Tibial artery (tissue), 4 donors: ENCODE measurements at regions not wholly inside any gene's neighbourhood (a gene's known extent, or its start where the extent isn't known, plus 50 kb on each side); places are given as distances from the start of the nearest gene placed in this dataset.

ENCODE experiments used
- DNase-seq, 2 donors: peaks; one replicate each; pipeline ENCODE4 v3.0.0-alpha.2; 2019
- H3K27ac ChIP-seq, 2 donors: fragments of 200-600 bp; sonication (generic) in 1 of 2; 1 replicate in 1 of 2; 2 replicates in 1 of 2; pipeline ENCODE4 v1.5.1; 2018 to 2019; ENCODE audit warnings: mild to moderate bottlenecking in 1 of 2
- H3K27me3 ChIP-seq, 2 donors: fragments of 200-600 bp; sonication (generic) in 1 of 2; one replicate each; pipeline versions ENCODE4 v1.5.1 to v1.6.0; 2016 to 2019
- H3K36me3 ChIP-seq, 3 donors: fragments of 200-600 bp; sonication (generic) in 2 of 3; one replicate each; pipeline ENCODE4 v1.5.1; 2016 to 2019; ENCODE audit warnings: mild to moderate bottlenecking in 2 of 3
- H3K4me1 ChIP-seq, 4 donors: fragments of 200-600 bp; sonication (generic) in 2 of 4; 1 replicate in 3 of 4; 2 replicates in 1 of 4; pipeline ENCODE4 v1.5.1; 2016 to 2019
- H3K4me3 ChIP-seq, 2 donors: fragments of 200-600 bp; sonication (generic) in 1 of 2; 1 replicate in 1 of 2; 2 replicates in 1 of 2; pipeline ENCODE4 v1.5.1; 2018 to 2019; ENCODE audit warnings: mild to moderate bottlenecking in 2 of 2
- H3K9me3 ChIP-seq, 3 donors: fragments of 200-600 bp; sonication (generic) in 1 of 3; one replicate each; pipeline ENCODE4 v1.5.1; 2016 to 2019
- CTCF ChIP-seq, 2 experiments: fragments of 200-600 bp in 1 of 2; fragments of 450-650 bp in 1 of 2; IDR thresholded peaks; one replicate each; pipeline ENCODE4 v1.5.1; 2017 to 2019; ENCODE audit warnings: antibody characterized with exemption in 2 of 2, mild to moderate bottlenecking in 1 of 2, moderate library complexity in 1 of 2
- intact Hi-C: fragments of 100-400 bp; cut with DNase I; formaldehyde crosslinking; loops from one replicate; pipeline ENCODE4 v1.15.0; 2023; ENCODE audit warnings: low total_unique reads

GRCh38 chr11:112481431-112481830 is 220.8 kb upstream of the PLET1 start:
- TF ChIP-seq CTCF (IDR thresholded peaks at IDR 0.05): no peak
- Histone ChIP-seq H3K4me1 (no peaks in the 10 kb centered on the region), H3K4me3 (no peak overlapping the region), H3K36me3 (no peaks in the 10 kb centered on the region), H3K27me3 (peaks cover 0 to 3% of the 10 kb centered on the region in 2 donors), H3K27ac (no peak overlapping the region), H3K9me3 (no peaks in the 10 kb centered on the region)
- DNase-seq: no peak
- intact Hi-C loops: no loop called here

GRCh38 chr11:112481893-112482292 is 221.2 kb upstream of the PLET1 start:
- Histone ChIP-seq H3K36me3 (no peaks in the 10 kb centered on the region), H3K4me3 (no peak overlapping the region), H3K9me3 (no peaks in the 10 kb centered on the region), H3K4me1 (no peaks in the 10 kb centered on the region), H3K27me3 (peaks cover 0 to 3% of the 10 kb centered on the region in 2 donors), H3K27ac (no peak overlapping the region)
- DNase-seq: no peak
- no peak for TF ChIP-seq CTCF (IDR thresholded peaks at IDR 0.05)
- intact Hi-C loops: no loop called here

GRCh38 chr11:112485280-112485679 is 224.6 kb upstream of the PLET1 start:
- no peak for DNase-seq
- Histone ChIP-seq H3K4me3 (no peak overlapping the region), H3K4me1 (no peaks in the 10 kb centered on the region), H3K36me3 (no peaks in the 10 kb centered on the region), H3K27ac (no peak overlapping the region), H3K9me3 (no peaks in the 10 kb centered on the region), H3K27me3 (no peaks in the 10 kb centered on the region)
- TF ChIP-seq CTCF (IDR thresholded peaks at IDR 0.05): no peak
- intact Hi-C loops: no loop called here

- TF ChIP-seq CTCF (IDR thresholded peaks at IDR 0.05): no peak
- Histone ChIP-seq H3K27ac (no peak overlapping the region), H3K4me1 (no peaks in the 10 kb centered on the region), H3K36me3 (no peaks in the 10 kb centered on the region), H3K27me3 (no peaks in the 10 kb centered on the region), H3K4me3 (no peak overlapping the region), H3K9me3 (no peaks in the 10 kb centered on the region)
- intact Hi-C loops: no loop called here
- no peak for DNase-seq
These were observed 237.2 kb upstream of the PLET1 start for GRCh38 chr11:112497826-112498225.

GRCh38 chr11:112498701-112499100 is 238.0 kb upstream of the PLET1 start:
- DNase-seq: no peak
- TF ChIP-seq CTCF (IDR thresholded peaks at IDR 0.05): no peak
- intact Hi-C loops: no loop called here
- H3K4me3 ChIP-seq: no peak overlapping the region
- H3K4me1 ChIP-seq: no peaks in the 10 kb centered on the region
- no peak overlapping the region for H3K27ac ChIP-seq
- H3K36me3 ChIP-seq: no peaks in the 10 kb centered on the region
- H3K9me3 ChIP-seq: no peaks in the 10 kb centered on the region
- no peaks in the 10 kb centered on the region for H3K27me3 ChIP-seq
